Liver (tissue), 3 donors: ENCODE measurements at regions not wholly inside any gene's neighbourhood (a gene's known extent, or its start where the extent isn't known, plus 50 kb on each side); places are given as distances from the start of the nearest gene placed in this dataset.

ENCODE experiments used
- EGR1 ChIP-seq, 2 donors: IDR thresholded peaks; 2 replicates each; pipeline ENCODE4 v1.6.1; 2016 to 2018; ENCODE audit warnings: antibody characterized with exemption in 2 of 2, low read depth in 2 of 2
- GABPA ChIP-seq, 2 donors: IDR thresholded peaks in 1 of 2; conservative IDR thresholded peaks in 1 of 2; 2 replicates each; pipeline ENCODE4 v1.6.1; 2016; ENCODE audit warnings: antibody characterized with exemption in 2 of 2, mild to moderate bottlenecking in 1 of 2, moderate library complexity in 1 of 2
- NR2F2 ChIP-seq: IDR thresholded peaks from 2 replicates; pipeline ENCODE4 v1.6.1; 2016; ENCODE audit warnings: antibody characterized with exemption
- RAD21 ChIP-seq, 2 donors: IDR thresholded peaks; 2 replicates each; pipeline ENCODE4 v1.6.1; 2016; ENCODE audit warnings: antibody characterized with exemption in 2 of 2, mild to moderate bottlenecking in 2 of 2
- RXRA ChIP-seq, 2 donors: IDR thresholded peaks; 2 replicates each; pipeline ENCODE4 v1.6.1; 2017 to 2018; ENCODE audit warnings: antibody characterized with exemption in 2 of 2, mild to moderate bottlenecking in 1 of 2
- YY1 ChIP-seq: IDR thresholded peaks from 2 replicates; pipeline ENCODE4 v1.6.1; 2016; ENCODE audit warnings: antibody characterized with exemption, mild to moderate bottlenecking
- TF ChIP-seq, protein P1 (sequence below): fragments of 150-350 bp; IDR thresholded peaks from 2 replicates; pipeline ENCODE4 v1.5.1; 2017; ENCODE audit warnings: improper control_type of control experiment, low read depth, low read length; ENCODE audit not compliant: missing input control
- TF ChIP-seq, protein P2 (sequence below): IDR thresholded peaks from 2 replicates; pipeline ENCODE4 v1.6.1; 2016; ENCODE audit warnings: antibody characterized with exemption
- TF ChIP-seq, protein P3 (sequence below): IDR thresholded peaks from 2 replicates; pipeline ENCODE4 v1.6.1; 2016; ENCODE audit warnings: antibody characterized with exemption
- TF ChIP-seq, protein P4 (sequence below): IDR thresholded peaks from 2 replicates; pipeline ENCODE4 v1.6.1; 2016; ENCODE audit warnings: antibody characterized with exemption
- donor health status: healthy.
- donor health status: healthy.

DNA sequence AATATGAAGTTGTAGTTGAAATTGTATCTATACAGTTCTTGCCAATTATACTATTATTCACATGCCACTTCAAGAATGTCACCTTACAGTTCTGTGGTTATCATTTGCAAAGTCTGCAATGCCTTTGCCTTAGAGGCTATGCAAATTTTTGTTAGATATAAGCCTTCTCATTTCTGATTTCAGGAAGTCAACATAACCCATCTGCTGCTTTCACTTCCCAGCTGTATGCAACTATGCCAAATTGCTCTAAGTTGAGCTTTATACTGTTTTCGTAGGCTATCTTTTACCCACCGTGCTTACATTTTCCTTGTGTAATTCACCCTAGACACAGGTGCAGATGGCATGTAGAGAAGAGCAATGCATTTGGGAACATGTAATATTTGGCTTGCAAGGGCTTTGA lies 1083.0 kb downstream of the CDH9 start:
- TF ChIP-seq, protein P1, sequence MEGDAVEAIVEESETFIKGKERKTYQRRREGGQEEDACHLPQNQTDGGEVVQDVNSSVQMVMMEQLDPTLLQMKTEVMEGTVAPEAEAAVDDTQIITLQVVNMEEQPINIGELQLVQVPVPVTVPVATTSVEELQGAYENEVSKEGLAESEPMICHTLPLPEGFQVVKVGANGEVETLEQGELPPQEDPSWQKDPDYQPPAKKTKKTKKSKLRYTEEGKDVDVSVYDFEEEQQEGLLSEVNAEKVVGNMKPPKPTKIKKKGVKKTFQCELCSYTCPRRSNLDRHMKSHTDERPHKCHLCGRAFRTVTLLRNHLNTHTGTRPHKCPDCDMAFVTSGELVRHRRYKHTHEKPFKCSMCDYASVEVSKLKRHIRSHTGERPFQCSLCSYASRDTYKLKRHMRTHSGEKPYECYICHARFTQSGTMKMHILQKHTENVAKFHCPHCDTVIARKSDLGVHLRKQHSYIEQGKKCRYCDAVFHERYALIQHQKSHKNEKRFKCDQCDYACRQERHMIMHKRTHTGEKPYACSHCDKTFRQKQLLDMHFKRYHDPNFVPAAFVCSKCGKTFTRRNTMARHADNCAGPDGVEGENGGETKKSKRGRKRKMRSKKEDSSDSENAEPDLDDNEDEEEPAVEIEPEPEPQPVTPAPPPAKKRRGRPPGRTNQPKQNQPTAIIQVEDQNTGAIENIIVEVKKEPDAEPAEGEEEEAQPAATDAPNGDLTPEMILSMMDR, result no peak
- TF ChIP-seq RXRA (IDR thresholded peaks at IDR 0.05) (no peak), GABPA (IDR thresholded peaks at IDR 0.05 in 1 of 2, conservative IDR thresholded peaks at IDR 0.05 in 1 of 2) (no peak), RAD21 (IDR thresholded peaks at IDR 0.05) (no peak), EGR1 (IDR thresholded peaks at IDR 0.05; ENCODE audit: low read depth in 2 of 2) (no peak), YY1 (no peak), NR2F2 (no peak)
- TF ChIP-seq, protein P2, sequence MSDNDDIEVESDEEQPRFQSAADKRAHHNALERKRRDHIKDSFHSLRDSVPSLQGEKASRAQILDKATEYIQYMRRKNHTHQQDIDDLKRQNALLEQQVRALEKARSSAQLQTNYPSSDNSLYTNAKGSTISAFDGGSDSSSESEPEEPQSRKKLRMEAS, result no peak
- TF ChIP-seq, protein P3, sequence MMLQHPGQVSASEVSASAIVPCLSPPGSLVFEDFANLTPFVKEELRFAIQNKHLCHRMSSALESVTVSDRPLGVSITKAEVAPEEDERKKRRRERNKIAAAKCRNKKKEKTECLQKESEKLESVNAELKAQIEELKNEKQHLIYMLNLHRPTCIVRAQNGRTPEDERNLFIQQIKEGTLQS, result no peak
- TF ChIP-seq, protein P4, sequence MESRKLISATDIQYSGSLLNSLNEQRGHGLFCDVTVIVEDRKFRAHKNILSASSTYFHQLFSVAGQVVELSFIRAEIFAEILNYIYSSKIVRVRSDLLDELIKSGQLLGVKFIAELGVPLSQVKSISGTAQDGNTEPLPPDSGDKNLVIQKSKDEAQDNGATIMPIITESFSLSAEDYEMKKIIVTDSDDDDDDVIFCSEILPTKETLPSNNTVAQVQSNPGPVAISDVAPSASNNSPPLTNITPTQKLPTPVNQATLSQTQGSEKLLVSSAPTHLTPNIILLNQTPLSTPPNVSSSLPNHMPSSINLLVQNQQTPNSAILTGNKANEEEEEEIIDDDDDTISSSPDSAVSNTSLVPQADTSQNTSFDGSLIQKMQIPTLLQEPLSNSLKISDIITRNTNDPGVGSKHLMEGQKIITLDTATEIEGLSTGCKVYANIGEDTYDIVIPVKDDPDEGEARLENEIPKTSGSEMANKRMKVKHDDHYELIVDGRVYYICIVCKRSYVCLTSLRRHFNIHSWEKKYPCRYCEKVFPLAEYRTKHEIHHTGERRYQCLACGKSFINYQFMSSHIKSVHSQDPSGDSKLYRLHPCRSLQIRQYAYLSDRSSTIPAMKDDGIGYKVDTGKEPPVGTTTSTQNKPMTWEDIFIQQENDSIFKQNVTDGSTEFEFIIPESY, result no peak
